GM21576 (cell line): ENCODE measurements at regions not wholly inside any gene's neighbourhood (a gene's known extent, or its start where the extent isn't known, plus 50 kb on each side); places are given as distances from the start of the nearest gene placed in this dataset.

Experiments used
- ATAC-seq: cut with Tn5 transposase; IDR thresholded peaks from one replicate; pipeline ENCODE4 v1.9.1; 2021; ENCODE audit warnings: mild to moderate bottlenecking, moderate library complexity; ENCODE audit not compliant: unreplicated experiment

DNA sequence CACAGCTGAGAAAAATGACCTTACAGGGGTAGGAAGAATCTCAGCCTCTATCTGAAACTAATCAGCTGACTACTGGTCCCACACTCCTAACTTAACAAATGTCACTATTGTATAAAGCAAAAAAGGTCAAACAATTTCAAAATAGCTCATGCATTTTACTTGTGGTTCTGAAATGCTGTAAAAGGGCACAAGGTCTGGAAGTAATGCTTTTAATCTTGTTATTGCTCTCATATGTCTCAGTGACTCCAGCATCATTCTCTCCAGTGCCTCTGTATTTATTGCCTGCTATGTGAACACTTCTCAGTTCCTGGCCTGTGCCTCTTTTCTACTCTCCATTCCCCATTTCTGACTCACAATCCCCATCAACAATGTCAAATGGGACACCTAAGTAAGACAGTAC, 937.7 kb downstream of the CDH11 start:
- no peak for ATAC-seq

DNA sequence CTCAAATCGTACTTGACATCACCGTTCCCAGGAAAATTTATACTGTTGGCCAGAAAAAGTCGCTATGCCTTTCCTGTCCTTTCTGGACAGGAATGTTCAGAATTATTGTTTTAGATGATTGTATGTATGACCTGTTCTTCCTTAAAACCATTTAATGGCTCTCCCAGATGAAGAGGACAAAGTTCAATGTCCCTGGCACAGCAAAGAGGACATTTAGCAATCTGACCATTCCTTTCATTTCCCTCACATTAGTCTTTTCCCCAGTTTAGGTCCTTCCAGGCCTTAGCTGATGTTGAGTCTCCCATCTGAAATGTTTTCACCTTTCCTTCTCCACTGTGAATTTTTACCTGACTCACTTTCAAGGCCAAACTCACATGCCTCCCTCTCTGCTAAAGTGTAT, 938.9 kb downstream of the CDH11 start:
- ATAC-seq, result no peak

DNA sequence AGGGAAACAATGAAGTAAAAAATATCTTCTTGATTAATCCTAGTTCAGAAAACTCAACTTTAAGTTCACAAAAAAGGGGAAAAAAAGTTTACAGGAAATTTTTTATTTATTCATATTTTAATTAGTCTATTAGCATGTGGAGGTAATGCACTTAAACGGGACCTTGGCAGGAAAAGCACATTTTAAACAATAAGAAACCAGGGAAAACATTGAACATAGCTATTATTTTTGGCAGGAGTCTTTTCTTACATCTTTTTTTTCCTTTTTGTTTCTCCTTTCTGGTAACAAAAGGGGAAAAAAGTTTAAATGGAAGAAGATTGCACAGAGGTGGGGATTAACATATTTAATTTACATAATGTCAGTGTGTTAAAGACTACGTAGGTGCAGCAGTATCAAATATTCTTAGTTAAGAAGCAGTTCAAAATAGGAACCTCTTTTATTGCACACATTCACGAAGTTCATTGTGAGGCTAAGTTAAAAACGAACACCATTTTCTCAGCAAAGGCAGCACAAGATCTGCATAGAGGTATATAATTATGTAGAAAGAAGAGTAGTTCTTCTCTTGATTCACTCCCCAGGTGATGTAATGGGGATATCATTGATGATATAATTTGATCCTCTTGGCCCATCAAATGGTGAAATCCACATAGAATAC, 940.5 kb downstream of the CDH11 start:
- ATAC-seq, result no peak

DNA sequence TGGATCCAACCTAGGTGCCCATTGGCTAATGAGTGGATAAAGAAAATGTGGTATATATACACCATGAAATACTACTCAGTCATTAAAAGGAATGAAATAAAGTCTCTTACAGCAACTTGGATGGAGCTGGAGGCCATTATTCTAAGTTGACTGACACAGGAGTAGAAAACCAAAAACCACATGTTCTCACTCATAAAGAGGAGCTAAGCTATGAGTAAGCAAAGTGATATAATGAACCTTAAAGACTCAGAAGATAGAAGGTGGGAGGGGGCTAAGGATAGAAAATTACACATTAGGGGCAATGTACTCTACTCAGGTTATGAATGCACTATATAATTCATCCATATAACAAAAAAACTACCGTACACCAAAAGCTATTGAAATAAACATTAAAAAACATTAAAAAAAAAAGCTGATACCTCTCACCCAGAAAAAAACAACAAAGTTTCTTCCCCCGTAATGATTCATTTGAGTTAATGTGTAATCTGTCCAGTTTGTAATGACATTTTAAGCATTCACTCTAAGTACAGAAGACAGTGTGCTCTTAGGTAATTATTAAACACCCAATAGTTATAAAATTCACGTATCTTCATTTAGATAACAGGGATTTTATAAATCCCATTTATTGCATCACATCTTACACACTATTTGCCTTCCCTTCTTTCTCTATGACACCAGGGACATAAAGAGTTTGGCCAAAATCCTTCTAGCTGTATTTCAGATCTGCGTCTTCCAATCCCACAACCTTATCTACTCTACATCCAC, 941.5 kb downstream of the CDH11 start:
- ATAC-seq, result no peak

DNA sequence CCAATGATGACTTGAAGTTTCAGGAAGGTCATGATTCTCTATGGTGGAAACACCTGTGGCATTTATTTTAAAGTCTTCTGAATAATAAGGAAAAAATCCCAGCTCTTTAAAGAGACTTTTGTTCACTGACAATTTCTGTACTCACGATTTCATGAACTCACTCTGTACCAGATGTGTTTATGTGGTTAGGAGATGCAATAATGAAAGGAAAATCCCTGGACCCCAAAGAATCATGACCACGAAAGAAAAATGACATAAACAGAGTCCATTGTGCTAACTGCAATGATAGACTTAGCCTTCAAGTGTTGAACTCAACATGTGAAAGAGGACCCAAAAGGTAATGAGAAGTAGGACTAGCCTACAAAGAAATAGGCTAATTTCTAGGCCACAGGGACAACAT, 947.5 kb downstream of the CDH11 start:
- ATAC-seq, result no peak

DNA sequence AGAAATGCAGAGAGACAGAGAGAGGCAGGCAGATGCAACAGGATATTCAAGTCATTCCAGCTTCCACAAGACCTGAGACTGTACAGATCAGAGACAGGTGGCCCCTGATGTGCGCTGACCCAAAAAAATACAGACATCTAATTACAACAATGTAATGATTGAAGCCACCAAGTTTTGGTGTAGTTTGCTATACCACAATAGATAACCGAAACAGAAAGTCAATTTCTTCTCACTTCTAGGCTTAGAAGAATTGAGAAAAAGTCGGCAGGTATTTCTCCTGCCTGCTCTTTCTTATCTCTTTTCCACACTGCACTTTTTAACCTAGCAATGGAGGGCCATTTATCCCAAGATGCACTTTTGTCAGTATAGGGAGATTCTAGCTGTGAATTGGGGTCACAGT, 949.2 kb downstream of the CDH11 start:
- ATAC-seq, result no peak

DNA sequence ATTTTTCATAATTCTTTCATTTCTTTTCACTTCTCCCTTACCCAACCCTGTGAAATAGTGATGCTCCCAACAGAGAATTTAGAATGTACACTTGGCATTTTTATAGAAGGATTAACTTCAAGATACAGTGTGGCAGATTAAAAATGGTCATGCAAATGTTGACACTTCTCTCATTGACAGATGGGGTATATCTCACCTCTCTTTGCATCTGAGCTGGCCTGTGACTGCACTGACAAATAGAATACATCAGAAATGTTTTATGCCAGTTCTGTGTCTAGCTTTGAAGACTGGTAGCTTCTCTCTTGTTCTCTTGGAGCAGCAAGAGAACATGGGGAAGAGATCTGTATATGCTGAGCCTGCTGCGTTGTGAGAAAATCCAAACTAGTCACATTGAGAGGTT, 949.6 kb downstream of the CDH11 start:
- no peak for ATAC-seq

DNA sequence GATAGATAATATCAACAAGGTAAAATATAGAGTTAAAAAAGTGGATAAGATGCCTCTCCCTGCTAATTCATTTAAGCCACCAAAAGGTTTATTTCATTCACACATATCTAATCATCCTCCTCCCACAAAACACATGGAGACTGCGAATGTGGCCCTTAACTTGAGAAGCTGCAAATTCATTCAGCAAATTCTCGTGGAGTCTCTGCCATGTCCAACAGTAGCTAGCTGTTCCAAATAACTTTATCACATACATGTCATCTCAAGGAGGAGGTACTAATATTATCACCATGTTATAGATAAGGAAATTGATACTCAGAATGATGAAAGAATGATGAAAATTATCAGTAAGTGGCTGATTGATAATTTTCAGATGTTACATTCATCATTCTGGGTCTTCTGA, 950.2 kb downstream of the CDH11 start:
- no peak for ATAC-seq

DNA sequence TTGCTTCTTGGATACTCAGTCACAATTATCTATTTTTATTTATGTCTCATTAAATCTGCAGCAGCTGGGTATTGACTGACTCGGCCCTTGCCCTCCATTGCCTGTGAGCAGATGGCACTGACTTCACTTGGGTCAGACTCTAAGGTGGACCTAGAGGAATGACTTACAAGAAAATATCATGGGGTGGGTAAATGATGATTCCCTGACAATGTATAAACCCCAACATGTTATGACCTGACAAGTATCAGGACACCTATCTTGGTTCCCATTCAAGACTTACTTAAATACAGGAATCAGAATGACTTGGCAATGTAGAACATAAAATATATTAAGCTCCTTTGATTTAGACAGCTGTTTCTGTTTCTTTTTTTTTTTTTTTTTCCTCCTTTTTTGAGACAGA, 953.5 kb downstream of the CDH11 start:
- ATAC-seq, result no peak

DNA sequence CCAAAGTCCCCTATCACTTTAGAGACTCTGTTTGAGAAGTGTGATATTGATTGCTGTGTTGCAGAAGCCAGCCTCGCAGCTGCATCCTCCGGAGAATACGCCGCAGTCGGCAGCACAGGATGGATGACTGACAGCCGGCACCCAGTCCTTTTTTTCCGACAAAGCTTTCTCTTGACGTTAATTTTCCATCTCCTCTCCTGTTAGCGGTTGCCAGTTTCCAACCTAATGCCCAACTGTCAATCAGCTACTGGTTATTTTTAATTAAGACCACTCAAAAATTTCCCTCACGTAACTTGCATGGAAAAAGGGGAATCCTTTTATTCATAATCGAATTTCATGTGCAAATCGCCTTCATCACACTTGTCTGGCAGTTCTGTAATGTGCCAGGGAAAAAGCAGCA, 953.9 kb downstream of the CDH11 start:
- no peak for ATAC-seq

DNA sequence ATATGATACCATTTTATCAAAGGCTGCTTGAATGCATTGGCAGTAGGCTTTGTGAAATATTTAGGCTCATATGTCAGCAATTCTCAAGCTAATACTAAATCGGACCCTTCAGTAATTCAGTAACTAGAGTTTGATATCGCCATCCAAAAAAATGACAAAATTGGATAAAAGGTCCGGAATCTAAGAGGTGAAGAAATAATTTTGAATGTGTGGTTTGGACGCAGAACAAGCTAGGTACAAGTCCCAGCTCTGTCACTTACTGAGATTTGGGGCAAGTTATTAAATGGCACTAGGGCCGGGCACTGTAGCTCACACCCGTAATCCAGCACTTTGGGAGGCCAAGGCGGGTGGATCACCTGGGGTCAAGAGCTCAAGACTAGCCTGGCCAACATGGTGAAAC, 956.5 kb downstream of the CDH11 start:
- ATAC-seq, result no peak

DNA sequence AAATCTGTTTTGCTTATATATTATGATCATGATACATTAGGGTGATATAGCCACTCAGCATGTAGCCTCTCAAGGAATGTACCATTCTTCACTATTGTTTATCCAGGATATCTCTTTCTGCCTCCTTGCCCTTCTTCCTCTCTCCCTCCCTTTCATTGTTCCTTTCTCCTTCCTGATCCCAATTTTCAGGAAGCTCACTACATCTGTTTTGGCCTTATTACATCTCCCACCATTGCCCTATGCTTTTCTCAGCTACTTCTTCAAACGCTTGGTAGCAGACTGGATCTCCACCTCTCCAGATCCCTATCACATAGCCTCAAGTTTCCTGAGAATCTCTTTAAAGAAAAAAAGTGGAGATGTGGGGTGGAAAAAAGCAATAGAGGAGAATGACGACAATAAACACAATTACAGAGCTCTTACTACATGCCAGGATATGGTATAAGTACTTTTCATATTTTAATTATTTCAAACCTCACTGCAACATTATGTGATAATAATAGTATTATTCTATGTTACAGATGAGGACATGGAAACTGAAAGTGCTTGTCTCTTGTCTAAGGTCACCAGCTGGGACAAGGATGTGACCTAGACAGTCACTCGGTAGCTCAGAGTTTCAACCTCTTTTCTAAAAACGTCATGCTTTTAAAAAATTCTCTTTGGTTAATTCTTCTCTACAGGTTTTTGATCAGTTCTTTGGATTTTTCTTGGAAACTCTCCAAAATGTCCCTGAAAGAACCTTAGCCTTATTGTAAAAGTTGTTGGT, 959.1 kb downstream of the CDH11 start:
- no peak for ATAC-seq

DNA sequence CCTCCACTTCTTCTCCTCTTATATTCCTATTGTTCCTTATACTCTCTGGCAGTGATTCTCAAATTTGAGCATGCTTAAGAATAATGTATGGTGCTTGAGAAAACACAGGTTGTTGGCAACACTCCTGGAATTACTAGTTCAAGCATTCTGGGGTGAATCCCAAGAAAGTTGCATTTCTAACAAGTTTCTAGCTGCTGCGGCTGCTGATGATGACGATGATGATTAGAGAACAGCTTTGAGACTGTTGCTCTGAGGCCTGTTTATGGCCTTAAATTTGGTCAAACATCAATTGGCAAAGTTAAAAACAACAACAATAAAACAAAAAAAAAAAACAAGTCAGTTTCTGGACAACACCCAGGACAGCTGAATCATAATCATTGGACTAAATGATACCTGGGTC, 961.9 kb downstream of the CDH11 start:
- no peak for ATAC-seq

DNA sequence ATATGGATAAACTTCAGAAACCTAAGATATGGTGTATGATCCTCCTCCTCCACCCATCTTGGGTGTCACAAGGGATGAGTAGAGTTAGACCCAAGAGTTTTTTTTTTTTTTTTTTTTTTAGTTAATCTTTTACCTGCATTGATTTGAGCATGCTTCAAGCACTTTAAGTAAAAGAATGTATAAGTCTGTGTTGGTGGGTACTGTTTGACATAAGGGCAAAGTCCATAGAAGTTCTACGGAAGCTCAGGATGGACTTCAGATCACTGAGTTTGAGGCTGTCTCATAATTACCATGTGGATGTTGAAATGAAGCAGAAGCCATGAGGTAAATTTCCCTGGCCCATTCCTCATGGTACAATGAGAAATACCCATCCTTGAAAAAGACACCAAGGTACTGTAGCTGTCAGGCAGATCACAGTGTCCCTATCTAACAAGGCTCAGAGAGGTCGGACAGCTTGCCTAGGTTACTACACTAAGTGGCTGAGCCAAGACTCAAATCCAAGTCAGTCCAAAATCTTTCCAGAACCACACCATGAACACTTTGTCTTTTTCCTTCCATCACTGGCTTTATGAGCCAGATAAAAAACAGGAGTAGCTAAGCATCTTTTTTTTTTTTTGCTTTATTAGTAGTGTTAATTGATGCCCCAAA, 962.8 kb downstream of the CDH11 start:
- ATAC-seq, result no peak

DNA sequence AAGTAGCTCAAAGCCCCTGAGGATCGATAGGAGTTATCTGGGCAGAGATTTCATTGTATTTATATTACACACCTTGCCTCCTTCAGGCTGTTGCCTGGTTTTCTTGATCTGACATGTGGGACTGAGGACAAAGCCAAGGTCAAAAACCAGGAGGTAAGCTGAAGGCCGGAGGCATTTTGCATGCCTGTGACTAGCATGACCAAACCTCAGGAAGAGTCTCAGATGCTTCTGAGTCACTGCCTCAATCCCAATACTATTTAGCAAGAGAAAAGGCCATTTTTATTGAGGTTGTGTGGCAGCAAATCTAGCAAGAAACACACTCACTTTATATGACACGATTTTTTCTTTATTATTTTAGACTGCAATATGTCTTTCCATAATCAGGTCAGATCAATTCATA, 968.1 kb downstream of the CDH11 start:
- ATAC-seq, result no peak

DNA sequence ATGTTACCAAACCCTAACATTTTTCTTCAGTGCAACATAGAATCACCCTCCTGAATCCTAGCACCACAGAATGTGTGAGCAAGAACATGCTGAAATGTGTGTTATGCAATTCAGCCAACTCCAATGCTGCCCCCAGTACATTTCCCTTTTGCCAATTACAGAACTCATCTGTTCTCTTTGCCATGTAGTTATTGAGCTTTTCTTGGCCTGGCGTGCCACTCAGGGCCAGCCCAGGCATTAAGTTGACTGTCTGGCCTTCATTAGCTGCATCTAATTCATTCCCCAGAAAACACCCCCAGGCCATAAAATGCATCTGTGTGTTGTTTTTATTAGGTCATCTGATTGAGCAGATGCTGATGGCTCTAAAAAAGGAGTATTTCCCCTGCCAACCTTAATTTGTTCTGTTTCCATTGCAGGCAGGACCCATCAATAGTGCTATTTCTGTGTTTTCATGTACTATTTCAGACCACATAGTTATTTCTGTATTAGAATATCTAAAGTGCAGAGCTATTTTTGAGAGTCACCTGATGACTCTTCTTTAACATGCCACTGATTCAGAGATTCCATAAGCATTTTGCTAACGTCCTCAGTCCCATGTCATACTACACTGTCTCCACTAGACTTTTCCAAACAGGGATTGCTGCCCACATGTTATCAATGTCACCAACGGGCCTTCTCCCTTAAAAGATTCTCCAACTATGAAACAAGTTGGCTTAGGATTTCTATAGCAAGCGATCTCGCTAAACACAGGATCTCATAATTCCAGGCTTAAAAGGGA, 969.7 kb downstream of the CDH11 start:
- ATAC-seq, result no peak

DNA sequence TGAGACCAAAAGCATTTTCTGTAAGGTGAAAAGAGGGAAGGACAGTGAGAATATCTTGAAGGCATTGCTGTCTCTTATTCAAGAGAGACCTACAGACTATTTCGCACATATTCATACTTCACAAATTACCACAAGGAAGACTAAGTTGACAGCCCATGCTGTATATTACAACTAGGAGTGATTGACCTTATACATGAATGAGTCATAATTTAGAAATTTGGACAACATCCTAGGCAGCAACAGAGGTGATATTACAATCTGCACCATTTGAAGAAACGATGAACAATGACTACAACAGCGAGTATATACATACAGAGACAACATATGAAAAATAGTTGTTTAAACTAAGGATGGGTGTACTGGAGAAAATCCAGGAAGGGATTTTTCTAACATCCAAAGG, 971.7 kb downstream of the CDH11 start:
- ATAC-seq, result no peak

DNA sequence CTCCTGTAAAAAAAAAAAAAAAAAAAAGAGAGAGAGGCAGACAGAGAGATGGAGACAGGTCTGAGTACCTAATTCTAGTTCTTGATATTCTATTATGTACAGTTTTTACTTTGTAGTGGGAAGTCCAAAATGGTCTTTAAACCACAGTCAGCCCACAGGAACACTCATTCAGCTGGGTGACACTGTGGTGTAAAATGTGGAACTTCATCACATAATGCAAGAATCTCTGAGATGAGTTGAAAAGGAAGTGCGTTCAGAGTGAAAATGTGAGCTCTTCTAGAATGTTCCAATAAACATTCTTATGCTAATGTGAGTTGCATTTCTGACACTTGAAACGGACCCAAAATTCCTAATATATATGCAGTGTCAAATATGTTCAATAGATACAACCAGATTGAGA, 972.1 kb downstream of the CDH11 start:
- no peak for ATAC-seq

DNA sequence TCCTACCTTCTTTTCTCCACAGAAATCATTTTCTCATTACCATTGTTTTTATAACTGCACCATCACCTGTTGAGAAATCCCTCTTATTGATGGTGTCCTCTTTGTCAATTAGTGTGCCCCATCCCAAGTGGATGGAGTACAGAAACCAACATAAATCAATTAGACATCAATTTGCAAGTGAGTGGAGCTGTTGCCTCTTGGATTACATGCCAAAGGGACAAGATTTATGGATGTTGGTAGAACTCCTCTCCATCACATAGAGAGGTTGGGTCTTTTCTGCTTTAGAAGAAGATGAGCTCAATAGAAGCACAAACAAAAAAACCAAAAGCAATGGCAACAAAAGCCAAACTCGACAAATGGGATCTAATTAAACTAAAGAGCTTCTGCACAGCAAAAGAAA, 973.5 kb downstream of the CDH11 start:
- no peak for ATAC-seq

DNA sequence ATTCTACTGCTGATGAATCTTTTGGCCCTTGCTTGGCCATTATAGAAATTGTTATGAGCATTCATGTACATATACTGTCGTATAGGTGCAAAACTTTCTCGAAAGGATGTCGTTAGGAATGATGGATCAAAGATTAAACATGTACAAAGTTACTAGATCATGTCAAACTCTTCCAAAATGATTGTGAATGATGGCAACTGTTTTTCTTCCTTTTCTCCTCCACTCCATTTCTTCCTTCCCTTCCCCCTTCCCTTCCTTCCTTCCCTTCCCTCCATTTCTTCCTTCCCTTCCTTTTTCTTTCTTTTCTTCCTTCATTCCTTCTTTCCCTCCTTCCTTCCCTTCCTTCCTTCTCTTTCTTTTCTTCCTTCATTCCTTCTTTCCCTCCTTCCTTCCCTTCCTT, 973.9 kb downstream of the CDH11 start:
- ATAC-seq, result no peak

DNA sequence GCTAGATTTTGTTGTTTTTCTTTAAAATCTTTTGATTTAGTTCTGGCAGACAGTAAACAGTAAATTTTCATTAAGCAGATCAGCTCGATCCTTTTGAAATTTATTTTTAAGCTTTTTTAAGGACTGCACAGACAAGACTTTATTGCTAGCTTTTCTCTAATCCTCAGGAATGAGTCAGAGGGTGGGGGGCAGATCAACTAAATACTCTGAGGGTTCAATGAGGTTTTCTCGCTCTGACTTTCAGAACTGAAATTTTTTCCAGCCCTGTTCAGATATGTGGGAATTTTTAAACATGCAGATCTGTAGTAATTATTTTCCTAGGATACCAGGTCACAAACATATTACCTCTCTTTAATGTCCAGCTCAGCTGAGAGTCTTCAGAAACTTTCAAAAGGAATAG, 977.2 kb downstream of the CDH11 start:
- no peak for ATAC-seq
